OCI-LY3 (cell line): ENCODE measurements at regions not wholly inside any gene's neighbourhood (a gene's known extent, or its start where the extent isn't known, plus 50 kb on each side); places are given as distances from the start of the nearest gene placed in this dataset.

Source experiments
- H2AFZ ChIP-seq: fragments of 200-600, 300-600 bp; shearing (Covaris generic); 2 replicates; pipeline ENCODE4 v1.6.0; 2014; ENCODE audit warnings: antibody characterized with exemption, low read depth, low read length
- H3K27ac ChIP-seq: fragments of 200-600, 300-600 bp; sonication (generic); 2 replicates; pipeline ENCODE4 v1.5.1; 2014; ENCODE audit warnings: mild to moderate bottlenecking, low read length, moderate library complexity, mixed read lengths
- H3K27me3 ChIP-seq: fragments of 200-600, 300-600 bp; sonication (generic); 2 replicates; pipeline ENCODE4 v1.6.1; 2014; ENCODE audit warnings: low read depth, low read length, mixed read lengths
- H3K36me3 ChIP-seq: fragments of 200-600, 300-600 bp; sonication (generic); replicated peaks from 2 replicates; pipeline ENCODE3; 2014; ENCODE audit warnings: low read depth, low read length, mixed read lengths
- H3K4me1 ChIP-seq: fragments of 300-600, 200-600 bp; sonication (generic); 2 replicates; pipeline ENCODE4 v1.6.1; 2014; ENCODE audit warnings: low read length, mixed read lengths
- H3K4me2 ChIP-seq: fragments of 200-600, 300-600 bp; sonication (generic); 2 replicates; pipeline ENCODE4 v1.6.1; 2014; ENCODE audit warnings: low read length, mixed read lengths
- H3K4me3 ChIP-seq: fragments of 300-600, 200-600 bp; sonication (generic); 2 replicates; pipeline ENCODE4 v1.5.1; 2014; ENCODE audit warnings: antibody characterized with exemption, mild to moderate bottlenecking, low read length, moderate library complexity
- H3K79me2 ChIP-seq: fragments of 300-600, 200-600 bp; shearing (Covaris generic); 2 replicates; pipeline ENCODE4 v1.6.1; 2014; ENCODE audit warnings: mild to moderate bottlenecking, low read length, mixed read lengths
- H3K9ac ChIP-seq: fragments of 300-600, 200-600 bp; shearing (Covaris generic); 2 replicates; pipeline ENCODE4 v1.6.0; 2014; ENCODE audit warnings: mild to moderate bottlenecking, low read length, moderate library complexity
- H3K9me3 ChIP-seq: fragments of 200-600, 300-600 bp; shearing (Covaris generic); 2 replicates; pipeline ENCODE4 v1.6.1; 2014; ENCODE audit warnings: low read length, mixed read lengths; ENCODE audit not compliant: insufficient read depth
- H4K20me1 ChIP-seq: fragments of 200-600, 300-600 bp; sonication (generic); 2 replicates; pipeline ENCODE4 v1.6.1; 2016; ENCODE audit warnings: low read length, mixed read lengths; ENCODE audit not compliant: insufficient read depth
- EZH2phosphoT487 ChIP-seq: fragments of 200-600 bp; shearing (Covaris generic); IDR thresholded peaks from 2 replicates; pipeline ENCODE4 v1.6.1; 2018; ENCODE audit warnings: antibody characterized with exemption, mixed run types, low read depth
- TF ChIP-seq, protein P1 (sequence below): fragments of 200-600, 300-600 bp; sonication (generic); IDR thresholded peaks from 2 replicates; pipeline ENCODE4 v1.5.1; 2014; ENCODE audit warnings: antibody characterized with exemption, low read length, low read depth

DNA sequence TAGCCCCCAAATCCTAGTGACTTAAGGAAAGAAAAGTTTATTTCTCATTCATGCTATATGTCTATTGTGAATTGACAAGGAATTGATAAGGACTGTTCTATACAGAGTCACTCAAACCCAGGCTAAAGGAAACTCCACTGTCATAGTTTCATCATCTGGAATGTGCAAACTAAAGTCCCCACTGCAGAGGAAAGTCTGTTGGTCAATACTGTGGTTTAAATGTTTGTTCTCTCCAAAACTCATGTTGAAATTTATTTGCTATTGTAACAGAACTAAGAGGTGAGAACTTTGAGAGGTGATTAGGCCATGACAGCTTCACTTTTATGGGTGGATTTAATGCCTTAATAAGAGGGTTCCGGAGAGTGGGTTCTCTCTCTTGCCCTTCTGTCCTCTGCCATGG, 149.6 kb downstream of the COX18 start:
- Histone ChIP-seq H3K27me3 (no peaks in the 10 kb centered on the region), H3K9me3 (no peaks in the 10 kb centered on the region), H2AFZ (no peak overlapping the region), H3K9ac (no peak overlapping the region), H3K27ac (no peak overlapping the region), H3K36me3 (no peaks in the 10 kb centered on the region), H4K20me1 (no peaks in the 10 kb centered on the region), H3K79me2 (no peaks in the 10 kb centered on the region), H3K4me2 (no peak overlapping the region), H3K4me3 (no peak overlapping the region), H3K4me1 (peaks cover 4% of the 10 kb centered on the region; the same call in 1 of the 2 replicates)
- TF ChIP-seq, protein P1, sequence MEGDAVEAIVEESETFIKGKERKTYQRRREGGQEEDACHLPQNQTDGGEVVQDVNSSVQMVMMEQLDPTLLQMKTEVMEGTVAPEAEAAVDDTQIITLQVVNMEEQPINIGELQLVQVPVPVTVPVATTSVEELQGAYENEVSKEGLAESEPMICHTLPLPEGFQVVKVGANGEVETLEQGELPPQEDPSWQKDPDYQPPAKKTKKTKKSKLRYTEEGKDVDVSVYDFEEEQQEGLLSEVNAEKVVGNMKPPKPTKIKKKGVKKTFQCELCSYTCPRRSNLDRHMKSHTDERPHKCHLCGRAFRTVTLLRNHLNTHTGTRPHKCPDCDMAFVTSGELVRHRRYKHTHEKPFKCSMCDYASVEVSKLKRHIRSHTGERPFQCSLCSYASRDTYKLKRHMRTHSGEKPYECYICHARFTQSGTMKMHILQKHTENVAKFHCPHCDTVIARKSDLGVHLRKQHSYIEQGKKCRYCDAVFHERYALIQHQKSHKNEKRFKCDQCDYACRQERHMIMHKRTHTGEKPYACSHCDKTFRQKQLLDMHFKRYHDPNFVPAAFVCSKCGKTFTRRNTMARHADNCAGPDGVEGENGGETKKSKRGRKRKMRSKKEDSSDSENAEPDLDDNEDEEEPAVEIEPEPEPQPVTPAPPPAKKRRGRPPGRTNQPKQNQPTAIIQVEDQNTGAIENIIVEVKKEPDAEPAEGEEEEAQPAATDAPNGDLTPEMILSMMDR: no peak
- TF ChIP-seq EZH2phosphoT487: no peak

DNA sequence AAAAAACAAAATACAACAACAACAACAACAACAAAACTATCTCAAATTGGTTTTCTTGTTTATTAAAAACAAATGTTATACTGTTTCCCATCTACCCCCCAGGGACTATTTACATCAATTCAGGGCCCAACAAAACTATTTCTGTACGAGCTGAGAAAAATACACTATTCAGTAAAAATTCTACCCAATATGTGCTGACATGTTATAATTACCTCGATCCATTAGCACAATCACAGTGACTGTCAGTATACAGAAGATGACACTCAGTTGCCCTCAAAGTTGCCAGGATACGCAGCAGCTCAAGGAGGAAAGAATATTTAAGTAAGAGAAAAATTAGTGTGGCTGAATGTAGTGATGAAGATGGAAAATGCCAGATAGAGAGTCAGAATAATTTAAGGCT, 150.1 kb downstream of the COX18 start:
- TF ChIP-seq EZH2phosphoT487: no peak
- TF ChIP-seq, protein P1: no peak
- no peak overlapping the region for H3K4me3 ChIP-seq
- H2AFZ ChIP-seq: no peak overlapping the region
- H3K36me3 ChIP-seq: no peaks in the 10 kb centered on the region
- H3K79me2 ChIP-seq: no peaks in the 10 kb centered on the region
- no peaks in the 10 kb centered on the region for H3K27me3 ChIP-seq
- no peaks in the 10 kb centered on the region for H3K9me3 ChIP-seq
- no peak overlapping the region for H3K9ac ChIP-seq
- H3K4me1 ChIP-seq: peaks cover 4% of the 10 kb centered on the region; the same call in 1 of the 2 replicates
- no peak overlapping the region for H3K4me2 ChIP-seq
- H4K20me1 ChIP-seq: no peaks in the 10 kb centered on the region
- H3K27ac ChIP-seq: no peak overlapping the region

DNA sequence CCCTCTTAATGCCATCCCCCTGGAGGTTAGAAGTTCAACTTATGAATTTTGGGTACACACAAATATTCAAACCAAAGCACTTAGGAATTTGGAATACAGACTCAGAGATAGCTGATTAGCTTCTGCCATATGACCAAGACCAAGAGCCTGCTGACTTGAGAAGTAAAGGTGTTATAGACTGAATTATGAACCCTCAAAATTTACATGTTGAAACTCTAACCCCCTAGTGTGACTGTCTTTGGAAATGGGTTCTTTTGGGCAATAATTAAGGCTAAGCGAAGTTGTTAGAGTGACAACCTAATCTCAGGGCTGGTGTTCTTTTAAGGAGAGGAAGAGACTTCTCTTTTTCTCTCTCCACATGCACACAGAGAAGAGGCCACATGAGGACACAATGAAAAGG, 151.2 kb downstream of the COX18 start:
- Histone ChIP-seq H3K27me3 (no peaks in the 10 kb centered on the region), H3K27ac (no peak overlapping the region), H2AFZ (no peak overlapping the region), H3K4me1 (peaks cover 4% of the 10 kb centered on the region; the same call in 1 of the 2 replicates), H3K9me3 (no peaks in the 10 kb centered on the region), H3K9ac (no peak overlapping the region), H3K36me3 (no peaks in the 10 kb centered on the region), H3K4me3 (no peak overlapping the region), H4K20me1 (no peaks in the 10 kb centered on the region), H3K4me2 (no peak overlapping the region), H3K79me2 (no peaks in the 10 kb centered on the region)
- TF ChIP-seq, protein P1: no peak
- TF ChIP-seq EZH2phosphoT487: no peak

DNA sequence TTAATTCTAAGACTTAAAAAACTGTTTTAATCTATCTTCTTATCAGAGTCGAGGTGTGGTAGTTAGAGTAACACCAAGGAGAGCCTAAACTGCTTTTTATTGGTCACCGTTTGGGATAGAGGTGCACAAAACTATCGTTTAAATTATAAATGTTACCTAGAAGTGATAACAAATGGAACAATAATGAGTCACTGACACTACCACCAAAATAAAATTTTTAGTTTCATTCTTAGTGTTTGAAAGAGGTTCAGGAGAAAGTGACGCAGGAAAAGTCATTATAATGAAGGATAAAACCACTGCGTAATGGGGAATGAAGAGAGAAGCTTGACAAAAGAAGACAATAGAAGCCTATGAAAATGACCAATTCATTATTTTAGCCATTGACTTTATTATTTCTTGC, 158.2 kb downstream of the COX18 start:
- no peaks in the 10 kb centered on the region for H3K27me3 ChIP-seq
- H3K9ac ChIP-seq: no peak overlapping the region
- no peak overlapping the region for H2AFZ ChIP-seq
- H3K9me3 ChIP-seq: no peaks in the 10 kb centered on the region
- H4K20me1 ChIP-seq: no peaks in the 10 kb centered on the region
- H3K4me3 ChIP-seq: no peak overlapping the region
- H3K4me2 ChIP-seq: no peak overlapping the region
- no peak overlapping the region for H3K27ac ChIP-seq
- TF ChIP-seq, protein P1: no peak
- TF ChIP-seq EZH2phosphoT487: no peak
- no peaks in the 10 kb centered on the region for H3K4me1 ChIP-seq
- H3K36me3 ChIP-seq: no peaks in the 10 kb centered on the region
- H3K79me2 ChIP-seq: no peaks in the 10 kb centered on the region
